H1 (cell line): ENCODE measurements at regions not wholly inside any gene's neighbourhood (a gene's known extent, or its start where the extent isn't known, plus 50 kb on each side); places are given as distances from the start of the nearest gene placed in this dataset.

Experiments
- CBX5 ChIP-seq: fragments of 300-800, 300-1000 bp; sonication (generic); IDR thresholded peaks from 2 replicates; pipeline ENCODE4 v1.7.1; 2016; ENCODE audit warnings: antibody characterized with exemption, low read length, low read depth
- EP300 ChIP-seq, 2 experiments: IDR thresholded peaks; 1 replicate in 1 of 2; 2 replicates in 1 of 2; pipeline ENCODE4 v1.6.1; 2011 to 2012; ENCODE audit warnings: low read depth in 2 of 2, low read length in 2 of 2, mild to moderate bottlenecking in 2 of 2, borderline replicate concordance in 1 of 2, inconsistent platforms in 1 of 2, moderate library complexity in 1 of 2
- JUN ChIP-seq: IDR thresholded peaks from 2 replicates; pipeline ENCODE4 v1.6.1; 2011; ENCODE audit warnings: low read depth, mild to moderate bottlenecking, improper control_type of control experiment, low read length
- RAD21 ChIP-seq, 2 experiments: IDR thresholded peaks in 1 of 2; conservative IDR thresholded peaks in 1 of 2; 2 replicates each; pipeline ENCODE4 v1.6.1; 2011; ENCODE audit warnings: low read depth in 2 of 2, low read length in 2 of 2, improper control_type of control experiment in 1 of 2, inconsistent platforms in 1 of 2, mild to moderate bottlenecking in 1 of 2, moderate library complexity in 1 of 2
- SP2 ChIP-seq: IDR thresholded peaks from 2 replicates; pipeline ENCODE4 v1.6.1; 2012; ENCODE audit warnings: mild to moderate bottlenecking, low read length, inconsistent platforms
- TF ChIP-seq, protein P1 (sequence below), 3 experiments: IDR thresholded peaks; 1 replicate in 2 of 3; 2 replicates in 1 of 3; pipeline versions ENCODE4 v1.5.1 to v1.6.1; 2011; ENCODE audit warnings: low read length in 3 of 3, mild to moderate bottlenecking in 3 of 3, inconsistent platforms in 2 of 3, low read depth in 1 of 3, moderate library complexity in 1 of 3; ENCODE audit not compliant: insufficient read depth in 1 of 3; ENCODE audit errors: control extremely low read depth in 1 of 3

DNA sequence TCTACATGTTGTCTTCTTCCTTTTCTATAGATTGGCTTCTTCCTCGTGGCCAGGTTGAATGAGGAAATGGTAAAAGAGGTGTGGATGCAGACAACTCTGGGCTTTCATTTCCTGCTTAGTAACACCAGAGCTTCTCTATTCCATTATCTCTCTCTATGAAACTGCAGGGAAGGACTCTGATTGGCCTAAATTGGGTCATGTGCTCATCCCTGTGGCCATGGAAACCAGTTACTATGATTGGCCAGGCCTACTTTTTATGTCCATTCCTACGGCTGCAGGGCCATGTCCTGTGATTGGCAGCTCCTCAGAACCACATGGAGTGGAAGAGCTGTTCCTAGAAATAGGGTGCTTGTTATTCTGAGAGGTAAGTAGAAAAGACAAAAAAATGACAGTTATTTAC, 486.9 kb upstream of the ADAMTS9 start:
- TF ChIP-seq EP300 (IDR thresholded peaks at IDR 0.05; ENCODE audit: borderline replicate concordance in 1 of 2, low read depth in 2 of 2, low read length in 2 of 2) (no peak), CBX5 (no peak), RAD21 (IDR thresholded peaks at IDR 0.05 in 1 of 2, conservative IDR thresholded peaks at IDR 0.05 in 1 of 2; ENCODE audit: low read depth in 2 of 2, low read length in 2 of 2) (no peak), JUN (no peak), SP2 (no peak)
- TF ChIP-seq, protein P1, sequence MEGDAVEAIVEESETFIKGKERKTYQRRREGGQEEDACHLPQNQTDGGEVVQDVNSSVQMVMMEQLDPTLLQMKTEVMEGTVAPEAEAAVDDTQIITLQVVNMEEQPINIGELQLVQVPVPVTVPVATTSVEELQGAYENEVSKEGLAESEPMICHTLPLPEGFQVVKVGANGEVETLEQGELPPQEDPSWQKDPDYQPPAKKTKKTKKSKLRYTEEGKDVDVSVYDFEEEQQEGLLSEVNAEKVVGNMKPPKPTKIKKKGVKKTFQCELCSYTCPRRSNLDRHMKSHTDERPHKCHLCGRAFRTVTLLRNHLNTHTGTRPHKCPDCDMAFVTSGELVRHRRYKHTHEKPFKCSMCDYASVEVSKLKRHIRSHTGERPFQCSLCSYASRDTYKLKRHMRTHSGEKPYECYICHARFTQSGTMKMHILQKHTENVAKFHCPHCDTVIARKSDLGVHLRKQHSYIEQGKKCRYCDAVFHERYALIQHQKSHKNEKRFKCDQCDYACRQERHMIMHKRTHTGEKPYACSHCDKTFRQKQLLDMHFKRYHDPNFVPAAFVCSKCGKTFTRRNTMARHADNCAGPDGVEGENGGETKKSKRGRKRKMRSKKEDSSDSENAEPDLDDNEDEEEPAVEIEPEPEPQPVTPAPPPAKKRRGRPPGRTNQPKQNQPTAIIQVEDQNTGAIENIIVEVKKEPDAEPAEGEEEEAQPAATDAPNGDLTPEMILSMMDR (IDR thresholded peaks at IDR 0.05; ENCODE audit: control extremely low read depth in 1 of 3, insufficient read depth in 1 of 3, low read depth in 1 of 3, low read length in 3 of 3), result no peak
